Trophoblast cell (in vitro differentiated cells and primary cell): ENCODE measurements at regions not wholly inside any gene's neighbourhood (a gene's known extent, or its start where the extent isn't known, plus 50 kb on each side); places are given as distances from the start of the nearest gene placed in this dataset.

Source experiments
- DNase-seq, 2 donors: peaks; one replicate each; pipeline ENCODE4 v3.0.0-alpha.2; 2016
- H2AFZ ChIP-seq: 2 replicates; pipeline ENCODE4 v1.6.1; 2013; ENCODE audit warnings: low read length, moderate library complexity, mild to moderate bottlenecking; ENCODE audit not compliant: insufficient read depth, poor library complexity
- H2AK5ac ChIP-seq: 2 replicates; pipeline ENCODE4 v1.6.1; 2013; ENCODE audit warnings: mild to moderate bottlenecking, low read length
- H2BK120ac ChIP-seq: 2 replicates; pipeline ENCODE4 v1.6.1; 2013; ENCODE audit warnings: low read length, mild to moderate bottlenecking, moderate library complexity; ENCODE audit not compliant: insufficient read depth, poor library complexity
- H2BK12ac ChIP-seq: 2 replicates; pipeline ENCODE4 v1.6.1; 2013; ENCODE audit warnings: mild to moderate bottlenecking, low read length, moderate library complexity
- H2BK5ac ChIP-seq: 2 replicates; pipeline ENCODE4 v1.6.1; 2013; ENCODE audit warnings: low read length, low read depth, moderate library complexity, mild to moderate bottlenecking; ENCODE audit not compliant: poor library complexity
- H3K14ac ChIP-seq: 2 replicates; pipeline ENCODE4 v1.6.1; 2013; ENCODE audit warnings: mild to moderate bottlenecking, low read length
- H3K18ac ChIP-seq: 2 replicates; pipeline ENCODE4 v1.6.1; 2013; ENCODE audit warnings: mild to moderate bottlenecking, low read length
- H3K23ac ChIP-seq: 2 replicates; pipeline ENCODE4 v1.6.1; 2013; ENCODE audit warnings: low read length
- H3K27ac ChIP-seq: 2 replicates; pipeline ENCODE4 v1.5.1; 2013; ENCODE audit warnings: low read depth, mild to moderate bottlenecking, inconsistent platforms, low read length, moderate library complexity
- H3K27me3 ChIP-seq: 2 replicates; pipeline ENCODE4 v1.6.1; 2013; ENCODE audit warnings: inconsistent platforms, mild to moderate bottlenecking, low read length, moderate library complexity; ENCODE audit not compliant: insufficient read depth
- H3K36me3 ChIP-seq, 2 experiments: 1 replicate in 1 of 2; 2 replicates in 1 of 2; pipeline ENCODE4 v1.6.1; 2013; ENCODE audit warnings: low read length in 2 of 2, mild to moderate bottlenecking in 2 of 2, moderate library complexity in 1 of 2; ENCODE audit not compliant: insufficient read depth in 2 of 2, control insufficient read depth in 1 of 2
- H3K4ac ChIP-seq: 2 replicates; pipeline ENCODE4 v1.6.1; 2013; ENCODE audit warnings: low read depth, mild to moderate bottlenecking, low read length, moderate library complexity
- H3K4me1 ChIP-seq, 2 experiments: 1 replicate in 1 of 2; 2 replicates in 1 of 2; pipeline ENCODE4 v1.6.1; 2013; ENCODE audit warnings: low read length in 2 of 2, mild to moderate bottlenecking in 2 of 2, moderate library complexity in 1 of 2; ENCODE audit not compliant: insufficient read depth in 2 of 2, control insufficient read depth in 1 of 2
- H3K4me2 ChIP-seq: 2 replicates; pipeline ENCODE4 v1.6.1; 2013; ENCODE audit warnings: inconsistent platforms, mild to moderate bottlenecking, low read length, moderate library complexity
- H3K4me3 ChIP-seq: 2 replicates; pipeline ENCODE4 v1.5.1; 2013; ENCODE audit warnings: mild to moderate bottlenecking, low read depth, low read length, inconsistent platforms
- H3K79me1 ChIP-seq: one replicate; pipeline ENCODE4 v1.6.1; 2013; ENCODE audit warnings: low read length
- H3K79me2 ChIP-seq: 2 replicates; pipeline ENCODE4 v1.6.1; 2013; ENCODE audit warnings: low read length, mild to moderate bottlenecking; ENCODE audit not compliant: control insufficient read depth, insufficient read depth, poor library complexity
- H3K9ac ChIP-seq: 2 replicates; pipeline ENCODE4 v1.6.1; 2013; ENCODE audit warnings: mild to moderate bottlenecking, low read length
- H3K9me3 ChIP-seq: 2 replicates; pipeline ENCODE4 v1.6.1; 2013; ENCODE audit warnings: low read depth, mild to moderate bottlenecking, control low read depth, inconsistent platforms, low read length; ENCODE audit not compliant: insufficient read depth
- H4K12ac ChIP-seq: 2 replicates; pipeline ENCODE4 v1.6.1; 2013; ENCODE audit warnings: low read depth, mild to moderate bottlenecking, low read length, moderate library complexity
- H4K8ac ChIP-seq: 2 replicates; pipeline ENCODE4 v1.6.1; 2013; ENCODE audit warnings: low read depth, mild to moderate bottlenecking, low read length, moderate library complexity
- H4K91ac ChIP-seq: one replicate; pipeline ENCODE4 v1.6.1; 2013; ENCODE audit warnings: low read depth, mild to moderate bottlenecking, low read length, moderate library complexity
- WGBS: extraction: QIAGEN DNeasy Blood & Tissue Kit; methylation state at CpG from one replicate; pipeline ENCODE4 v1.1.7; 2013; ENCODE audit warnings: missing lambda C conversion rate; ENCODE audit not compliant: insufficient read length, insufficient coverage; ENCODE audit errors: extremely low coverage; 5-methylcytosine and 5-hydroxymethylcytosine counted together

GRCh38 chr5:26563979-26564378 is 474.4 kb downstream of the CDH9 start:
- no peak overlapping the region for H4K12ac ChIP-seq
- H4K91ac ChIP-seq, result no peak overlapping the region
- no peak overlapping the region for H2BK120ac ChIP-seq
- H3K4me3 ChIP-seq, result no peak overlapping the region
- no peak overlapping the region for H3K4me2 ChIP-seq
- DNase-seq, result no peak
- H4K8ac ChIP-seq, result no peak overlapping the region
- H3K14ac ChIP-seq, result no peak overlapping the region
- no peak overlapping the region for H3K4ac ChIP-seq
- H3K18ac ChIP-seq, result no peak overlapping the region
- H2BK12ac ChIP-seq, result no peak overlapping the region
- no peak overlapping the region for H2AK5ac ChIP-seq
- no peaks in the 10 kb centered on the region for H3K27me3 ChIP-seq
- no peak overlapping the region for H3K9ac ChIP-seq
- no peaks in the 10 kb centered on the region for H3K4me1 ChIP-seq
- H3K36me3 ChIP-seq, result no peaks in the 10 kb centered on the region
- H3K9me3 ChIP-seq, result peaks cover 4% of the 10 kb centered on the region
- no peaks in the 10 kb centered on the region for H3K79me2 ChIP-seq
- no peak overlapping the region for H2BK5ac ChIP-seq
- no peak overlapping the region for H3K23ac ChIP-seq
- no CpG with 5 or more reads among the region's 2 CpGs for WGBS
- no peak overlapping the region for H3K27ac ChIP-seq
- H3K79me1 ChIP-seq, result no peaks in the 10 kb centered on the region
- H2AFZ ChIP-seq, result no peak overlapping the region

GRCh38 chr5:26553079-26553478 is 485.3 kb downstream of the CDH9 start:
- no peak for DNase-seq
- no peak overlapping the region for H3K27ac ChIP-seq
- no peaks in the 10 kb centered on the region for H3K79me2 ChIP-seq
- no peak overlapping the region for H2BK12ac ChIP-seq
- H3K4me1 ChIP-seq, result no peaks in the 10 kb centered on the region
- H2BK120ac ChIP-seq, result no peak overlapping the region
- H3K4me3 ChIP-seq, result no peak overlapping the region
- H4K91ac ChIP-seq, result no peak overlapping the region
- no peak overlapping the region for H2AFZ ChIP-seq
- H3K4me2 ChIP-seq, result no peak overlapping the region
- no peak overlapping the region for H3K4ac ChIP-seq
- no peak overlapping the region for H4K12ac ChIP-seq
- WGBS, result no CpG with 5 or more reads among the region's 2 CpGs
- H3K36me3 ChIP-seq, result no peaks in the 10 kb centered on the region
- no peak overlapping the region for H2AK5ac ChIP-seq
- H3K9me3 ChIP-seq, result no peaks in the 10 kb centered on the region
- H3K14ac ChIP-seq, result no peak overlapping the region
- no peak overlapping the region for H2BK5ac ChIP-seq
- no peak overlapping the region for H3K9ac ChIP-seq
- H3K23ac ChIP-seq, result no peak overlapping the region
- H3K18ac ChIP-seq, result no peak overlapping the region
- no peaks in the 10 kb centered on the region for H3K79me1 ChIP-seq
- no peaks in the 10 kb centered on the region for H3K27me3 ChIP-seq
- no peak overlapping the region for H4K8ac ChIP-seq

GRCh38 chr5:26543987-26544386 is 494.4 kb downstream of the CDH9 start:
- no peak overlapping the region for H3K23ac ChIP-seq
- no peaks in the 10 kb centered on the region for H3K36me3 ChIP-seq
- no peak overlapping the region for H3K4ac ChIP-seq
- no peak overlapping the region for H4K8ac ChIP-seq
- no peak for DNase-seq
- no peak overlapping the region for H2AFZ ChIP-seq
- H3K79me2 ChIP-seq, result no peaks in the 10 kb centered on the region
- no peak overlapping the region for H4K91ac ChIP-seq
- H3K9ac ChIP-seq, result no peak overlapping the region
- no peak overlapping the region for H2AK5ac ChIP-seq
- H2BK12ac ChIP-seq, result no peak overlapping the region
- no peak overlapping the region for H3K18ac ChIP-seq
- H3K27ac ChIP-seq, result no peak overlapping the region
- H4K12ac ChIP-seq, result no peak overlapping the region
- H3K4me3 ChIP-seq, result no peak overlapping the region
- H3K9me3 ChIP-seq, result no peaks in the 10 kb centered on the region
- no peak overlapping the region for H3K4me2 ChIP-seq
- no peak overlapping the region for H3K14ac ChIP-seq
- no CpG with 5 or more reads among the region's 1 CpG for WGBS
- H2BK120ac ChIP-seq, result no peak overlapping the region
- no peaks in the 10 kb centered on the region for H3K27me3 ChIP-seq
- no peaks in the 10 kb centered on the region for H3K4me1 ChIP-seq
- no peaks in the 10 kb centered on the region for H3K79me1 ChIP-seq
- no peak overlapping the region for H2BK5ac ChIP-seq

- Histone ChIP-seq H3K9ac (no peak overlapping the region), H4K12ac (no peak overlapping the region), H3K4me1 (no peaks in the 10 kb centered on the region), H3K23ac (no peak overlapping the region), H2BK5ac (no peak overlapping the region), H3K79me2 (no peaks in the 10 kb centered on the region), H3K18ac (no peak overlapping the region), H3K36me3 (no peaks in the 10 kb centered on the region), H4K8ac (no peak overlapping the region), H3K14ac (no peak overlapping the region), H3K4ac (no peak overlapping the region), H2BK12ac (no peak overlapping the region), H3K4me3 (no peak overlapping the region), H4K91ac (no peak overlapping the region), H3K79me1 (no peaks in the 10 kb centered on the region), H2AK5ac (no peak overlapping the region), H3K9me3 (no peaks in the 10 kb centered on the region), H3K27me3 (no peaks in the 10 kb centered on the region), H3K4me2 (no peak overlapping the region), H2AFZ (no peak overlapping the region), H3K27ac (no peak overlapping the region), H2BK120ac (no peak overlapping the region)
- DNase-seq, result no peak
- no CpG with 5 or more reads among the region's 1 CpG for WGBS
Measured at GRCh38 chr5:26538226-26538625, 500.2 kb downstream of the CDH9 start.
